A673 (cell line): ENCODE measurements at regions not wholly inside any gene's neighbourhood (a gene's known extent, or its start where the extent isn't known, plus 50 kb on each side); places are given as distances from the start of the nearest gene placed in this dataset.

ENCODE experiments used
- BruUV-seq: library from RNA; stranded (reverse); fragments of 400-500 nt; replicated peaks from 2 replicates; lab custom pipeline; 2021; lab: Mats Ljungman, UMichigan
- CTCF ChIA-PET: fragments of 300-600 bp; sonication (Branson Sonifier 250); formaldehyde crosslinking; loops from one replicate; lab custom pipeline; 2022; ENCODE audit warnings: antibody characterized with exemption; lab: Charles Lee
- POLR2A ChIA-PET: fragments of 300-600 bp; sonication (Branson Sonifier 250); formaldehyde crosslinking; loops from one replicate; lab custom pipeline; 2022; ENCODE audit warnings: antibody characterized with exemption; ENCODE audit not compliant: low non-redundant PET; lab: Charles Lee
- DNase-seq: peaks from one replicate; pipeline ENCODE4 v3.0.0-alpha.2; 2015; ENCODE audit warnings: low spot score
- H3K27ac ChIP-seq: fragments of 200-600 bp; sonication (generic); 2 replicates; pipeline ENCODE4 v1.5.1; 2016; ENCODE audit warnings: mixed run types, low read depth, mild to moderate bottlenecking, mixed read lengths, antibody characterized with exemption, low read length; ENCODE audit not compliant: poor library complexity, severe bottlenecking
- H3K27me3 ChIP-seq: fragments of 200-600 bp; sonication (generic); replicated peaks from 2 replicates; pipeline ENCODE4 v1.6.1; 2017; ENCODE audit warnings: mixed run types, low read depth, mild to moderate bottlenecking, mixed read lengths, antibody characterized with exemption, low read length; ENCODE audit not compliant: insufficient read depth, poor library complexity
- H3K36me3 ChIP-seq: fragments of 200-600 bp; sonication (generic); 2 replicates; pipeline ENCODE4 v1.6.1; 2016; ENCODE audit warnings: mixed run types, mild to moderate bottlenecking, mixed read lengths, antibody characterized with exemption, low read length; ENCODE audit not compliant: insufficient read depth, poor library complexity, severe bottlenecking
- H3K4me1 ChIP-seq: fragments of 200-600 bp; sonication (generic); 2 replicates; pipeline ENCODE4 v1.6.1; 2017; ENCODE audit warnings: mixed run types, mild to moderate bottlenecking, mixed read lengths, antibody characterized with exemption, low read length; ENCODE audit not compliant: insufficient read depth, poor library complexity, severe bottlenecking
- H3K4me3 ChIP-seq: fragments of 200-600 bp; sonication (generic); 2 replicates; pipeline ENCODE4 v1.5.1; 2016; ENCODE audit warnings: low read depth, mixed run types, mild to moderate bottlenecking, mixed read lengths, low read length; ENCODE audit not compliant: poor library complexity, severe bottlenecking
- H3K9me3 ChIP-seq: fragments of 200-600 bp; sonication (generic); 2 replicates; pipeline ENCODE4 v1.6.1; 2016; ENCODE audit warnings: mixed run types, low read depth, mild to moderate bottlenecking, mixed read lengths, antibody characterized with exemption, low read length; ENCODE audit not compliant: poor library complexity, severe bottlenecking
- EZH2 ChIP-seq: fragments of 200-600 bp; sonication (generic); IDR thresholded peaks from 2 replicates; pipeline ENCODE4 v1.6.1; 2017; ENCODE audit warnings: borderline replicate concordance, low read depth, mild to moderate bottlenecking, mixed read lengths, antibody characterized with exemption, low read length; ENCODE audit not compliant: poor library complexity, severe bottlenecking
- intact Hi-C: fragments of 100-400 bp; cut with micrococcal nuclease; formaldehyde crosslinking; loops from one replicate; pipeline ENCODE4 v1.10.0; 2022; ENCODE audit not compliant: unreplicated experiment
- TF ChIP-seq, protein P1 (sequence below): fragments of 300-800, 200-600 bp; sonication (generic); conservative IDR thresholded peaks from 2 replicates; pipeline ENCODE4 v1.5.1; 2017; ENCODE audit warnings: low read depth, mild to moderate bottlenecking, antibody characterized with exemption, low read length, moderate library complexity, mixed read lengths

DNA sequence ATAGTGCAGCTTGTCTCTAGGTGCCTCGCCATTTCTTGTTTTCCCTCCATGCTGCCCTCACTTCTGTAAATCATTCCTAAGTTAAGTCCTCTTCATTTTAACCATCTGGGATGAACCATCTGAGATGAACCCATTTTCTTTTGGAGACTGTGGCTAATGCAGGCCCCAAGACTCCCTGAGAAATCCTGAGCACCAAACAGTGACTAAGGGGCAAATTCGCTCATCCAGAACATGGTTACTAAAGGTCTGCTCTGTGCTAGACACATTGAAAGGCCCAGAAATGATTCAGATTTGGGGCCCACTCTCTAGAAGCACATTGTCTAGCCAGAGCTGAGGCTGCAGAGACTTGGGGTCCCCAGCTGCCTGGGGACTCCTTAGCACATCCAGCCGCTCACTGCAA lies 151.9 kb upstream of the CTTNBP2NL start:
- TF ChIP-seq, protein P1, sequence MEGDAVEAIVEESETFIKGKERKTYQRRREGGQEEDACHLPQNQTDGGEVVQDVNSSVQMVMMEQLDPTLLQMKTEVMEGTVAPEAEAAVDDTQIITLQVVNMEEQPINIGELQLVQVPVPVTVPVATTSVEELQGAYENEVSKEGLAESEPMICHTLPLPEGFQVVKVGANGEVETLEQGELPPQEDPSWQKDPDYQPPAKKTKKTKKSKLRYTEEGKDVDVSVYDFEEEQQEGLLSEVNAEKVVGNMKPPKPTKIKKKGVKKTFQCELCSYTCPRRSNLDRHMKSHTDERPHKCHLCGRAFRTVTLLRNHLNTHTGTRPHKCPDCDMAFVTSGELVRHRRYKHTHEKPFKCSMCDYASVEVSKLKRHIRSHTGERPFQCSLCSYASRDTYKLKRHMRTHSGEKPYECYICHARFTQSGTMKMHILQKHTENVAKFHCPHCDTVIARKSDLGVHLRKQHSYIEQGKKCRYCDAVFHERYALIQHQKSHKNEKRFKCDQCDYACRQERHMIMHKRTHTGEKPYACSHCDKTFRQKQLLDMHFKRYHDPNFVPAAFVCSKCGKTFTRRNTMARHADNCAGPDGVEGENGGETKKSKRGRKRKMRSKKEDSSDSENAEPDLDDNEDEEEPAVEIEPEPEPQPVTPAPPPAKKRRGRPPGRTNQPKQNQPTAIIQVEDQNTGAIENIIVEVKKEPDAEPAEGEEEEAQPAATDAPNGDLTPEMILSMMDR, result no peak
- TF ChIP-seq EZH2, result no peak
- H3K27ac ChIP-seq, result no peak overlapping the region
- no peak for DNase-seq
- intact Hi-C loops, result no loop called here
- no peak overlapping the region for H3K4me3 ChIP-seq
- POLR2A ChIA-PET, result no interaction called here
- CTCF ChIA-PET, result no interaction called here
- no peaks in the 10 kb centered on the region for H3K36me3 ChIP-seq
- BruUV-seq, result no TSS peak
- no peaks in the 10 kb centered on the region for H3K9me3 ChIP-seq
- H3K27me3 ChIP-seq, result peaks cover 17% of the 10 kb centered on the region
- H3K4me1 ChIP-seq, result no peaks in the 10 kb centered on the region

DNA sequence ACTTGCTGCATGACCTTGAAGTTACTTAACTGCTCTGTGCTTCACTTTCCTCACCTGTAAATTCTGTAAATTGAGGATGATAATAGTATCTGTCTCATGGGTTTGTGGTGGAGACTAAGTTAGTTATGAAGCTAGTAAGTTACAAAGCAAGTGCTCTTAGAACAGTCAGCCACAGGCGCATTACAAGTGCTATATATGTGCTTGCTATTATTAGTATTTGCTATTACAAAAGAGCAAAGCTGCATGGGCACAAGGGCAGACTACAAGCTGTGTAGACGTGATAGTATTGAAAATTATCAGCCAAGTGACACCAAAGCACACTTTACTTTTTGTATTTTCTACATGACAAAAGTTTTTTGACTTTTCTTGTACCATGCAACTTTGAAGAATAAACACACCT lies 150.9 kb upstream of the CTTNBP2NL start:
- Histone ChIP-seq H3K36me3 (no peaks in the 10 kb centered on the region), H3K27ac (no peak overlapping the region), H3K4me1 (no peaks in the 10 kb centered on the region), H3K27me3 (peaks cover 12% of the 10 kb centered on the region), H3K9me3 (no peaks in the 10 kb centered on the region), H3K4me3 (no peak overlapping the region)
- ChIA-PET CTCF (no interaction called here), POLR2A (no interaction called here)
- TF ChIP-seq EZH2, result no peak
- TF ChIP-seq, protein P1, result no peak
- DNase-seq, result no peak
- intact Hi-C loops, result no loop called here
- BruUV-seq, result no TSS peak

DNA sequence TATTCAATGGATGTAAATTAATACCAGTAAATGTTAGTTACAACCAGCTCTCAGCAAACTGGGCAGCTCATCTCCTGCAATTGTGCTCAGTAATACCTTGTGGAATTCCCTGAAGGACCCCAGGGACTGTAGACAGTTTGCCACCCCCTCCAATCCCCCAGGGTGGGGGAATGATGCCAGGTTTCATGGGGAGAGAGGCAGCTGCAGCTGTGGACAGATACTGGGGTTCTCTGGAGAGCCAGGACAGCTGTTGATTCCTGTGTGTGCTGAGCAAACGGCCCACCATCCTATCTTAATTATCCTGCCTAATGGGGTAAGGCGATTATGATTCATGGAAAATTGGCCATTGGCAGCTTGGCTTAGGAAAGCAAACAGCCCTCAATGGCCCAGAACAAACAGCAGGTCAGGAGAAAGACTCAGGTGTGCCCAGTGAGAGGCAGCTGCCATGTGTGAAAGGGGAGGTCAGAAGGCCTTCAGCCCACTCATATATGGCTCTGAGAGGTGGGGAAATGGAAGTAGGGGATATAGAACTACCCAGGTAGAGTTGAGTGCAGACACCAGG lies 148.9 kb upstream of the CTTNBP2NL start:
- DNase-seq, result no peak
- intact Hi-C loops, result no loop called here
- no peak for TF ChIP-seq EZH2
- TF ChIP-seq, protein P1, result no peak
- H3K9me3 ChIP-seq, result no peaks in the 10 kb centered on the region
- no peaks in the 10 kb centered on the region for H3K4me1 ChIP-seq
- BruUV-seq, result no TSS peak
- H3K36me3 ChIP-seq, result no peaks in the 10 kb centered on the region
- ChIA-PET POLR2A (no interaction called here), CTCF (no interaction called here)
- no peak overlapping the region for H3K27ac ChIP-seq
- no peak overlapping the region for H3K4me3 ChIP-seq
- H3K27me3 ChIP-seq, result no peaks in the 10 kb centered on the region
